Activated T-cell treated with anti-CD3 and anti-CD28 coated beads, Interleukin-2, amount 50 U/mL, for 4 hours (primary cell): ENCODE measurements at regions not wholly inside any gene's neighbourhood (a gene's known extent, or its start where the extent isn't known, plus 50 kb on each side); places are given as distances from the start of the nearest gene placed in this dataset.

Experiments used
- ATAC-seq, 2 donors: fragments of 200-7000 bp; cut with Tn5 transposase; one replicate each; pipeline ENCODE4 v1.10.0; 2021
- DNase-seq: peaks from one replicate; pipeline ENCODE4 v3.0.0-alpha.2; 2020
- H3K27me3 Mint-ChIP-seq: one replicate; pipeline ENCODE4 v1.8.0; 2021; ENCODE audit warnings: low read depth, mixed read lengths
- H3K36me3 Mint-ChIP-seq: one replicate; pipeline ENCODE4 v1.8.0; 2022; ENCODE audit warnings: mixed read lengths; ENCODE audit not compliant: insufficient read depth
- H3K4me1 Mint-ChIP-seq: one replicate; pipeline ENCODE4 v1.8.0; 2021; ENCODE audit warnings: low read depth, mixed read lengths
- H3K4me3 Mint-ChIP-seq: one replicate; pipeline ENCODE4 v1.8.0; 2021; ENCODE audit warnings: mild to moderate bottlenecking, moderate library complexity, mixed read lengths
- H3K9me3 Mint-ChIP-seq: one replicate; pipeline ENCODE4 v1.8.0; 2021; ENCODE audit warnings: mixed read lengths

- no peak for DNase-seq
- no peaks in the 10 kb centered on the region for H3K4me1 Mint-ChIP-seq
- H3K4me3 Mint-ChIP-seq, result no peak overlapping the region
- no peaks in the 10 kb centered on the region for H3K9me3 Mint-ChIP-seq
- no peaks in the 10 kb centered on the region for H3K36me3 Mint-ChIP-seq
- ATAC-seq, result no peak
- H3K27me3 Mint-ChIP-seq, result no peaks in the 10 kb centered on the region
Observed at GRCh38 chr1:222278501-222278900, 269.4 kb downstream of the HHIPL2 start.

GRCh38 chr1:222275729-222276465 is 272.0 kb downstream of the HHIPL2 start:
- ATAC-seq (no peak), DNase-seq (no peak)
- no peaks in the 10 kb centered on the region for H3K9me3 Mint-ChIP-seq
- H3K4me1 Mint-ChIP-seq, result no peaks in the 10 kb centered on the region
- no peaks in the 10 kb centered on the region for H3K36me3 Mint-ChIP-seq
- H3K27me3 Mint-ChIP-seq, result no peaks in the 10 kb centered on the region
- no peak overlapping the region for H3K4me3 Mint-ChIP-seq

GRCh38 chr1:222275001-222275728 is 272.7 kb downstream of the HHIPL2 start:
- ATAC-seq, result no peak
- H3K36me3 Mint-ChIP-seq, result no peaks in the 10 kb centered on the region
- H3K9me3 Mint-ChIP-seq, result no peaks in the 10 kb centered on the region
- no peaks in the 10 kb centered on the region for H3K27me3 Mint-ChIP-seq
- H3K4me3 Mint-ChIP-seq, result no peak overlapping the region
- no peaks in the 10 kb centered on the region for H3K4me1 Mint-ChIP-seq
- DNase-seq, result no peak

- H3K4me3 Mint-ChIP-seq, result no peak overlapping the region
- no peaks in the 10 kb centered on the region for H3K9me3 Mint-ChIP-seq
- peaks cover 2% of the 10 kb centered on the region for H3K27me3 Mint-ChIP-seq
- ATAC-seq (no peak), DNase-seq (no peak)
- H3K4me1 Mint-ChIP-seq, result peaks cover 3% of the 10 kb centered on the region
- H3K36me3 Mint-ChIP-seq, result no peaks in the 10 kb centered on the region
Observed at GRCh38 chr1:222266223-222267196, 281.4 kb downstream of the HHIPL2 start.

- no peak for DNase-seq
- Mint-ChIP-seq H3K4me3 (no peak overlapping the region), H3K4me1 (peaks cover 3% of the 10 kb centered on the region), H3K27me3 (peaks cover 2% of the 10 kb centered on the region), H3K36me3 (no peaks in the 10 kb centered on the region), H3K9me3 (no peaks in the 10 kb centered on the region)
- ATAC-seq, result peak; percentile 65 to 79
Observed at GRCh38 chr1:222263791-222264190, 284.1 kb downstream of the HHIPL2 start.

- no peak for ATAC-seq
- H3K27me3 Mint-ChIP-seq, result peaks cover 4% of the 10 kb centered on the region
- DNase-seq, result no peak
- H3K4me1 Mint-ChIP-seq, result no peaks in the 10 kb centered on the region
- H3K36me3 Mint-ChIP-seq, result no peaks in the 10 kb centered on the region
- H3K4me3 Mint-ChIP-seq, result no peak overlapping the region
- no peaks in the 10 kb centered on the region for H3K9me3 Mint-ChIP-seq
Observed at GRCh38 chr1:222257027-222257426, 290.9 kb downstream of the HHIPL2 start.

GRCh38 chr1:222256058-222256457 is 291.8 kb downstream of the HHIPL2 start:
- Mint-ChIP-seq H3K27me3 (peaks cover 4% of the 10 kb centered on the region), H3K4me1 (no peaks in the 10 kb centered on the region), H3K9me3 (peaks cover 4% of the 10 kb centered on the region), H3K4me3 (no peak overlapping the region), H3K36me3 (no peaks in the 10 kb centered on the region)
- DNase-seq (no peak), ATAC-seq (no peak)

- no peak overlapping the region for H3K4me3 Mint-ChIP-seq
- DNase-seq (no peak), ATAC-seq (no peak)
- H3K36me3 Mint-ChIP-seq, result no peaks in the 10 kb centered on the region
- peaks cover 4% of the 10 kb centered on the region for H3K27me3 Mint-ChIP-seq
- H3K9me3 Mint-ChIP-seq, result peaks cover 4% of the 10 kb centered on the region
- H3K4me1 Mint-ChIP-seq, result peaks cover 2% of the 10 kb centered on the region
Observed at GRCh38 chr1:222252788-222253187, 295.1 kb downstream of the HHIPL2 start.

- no peaks in the 10 kb centered on the region for H3K36me3 Mint-ChIP-seq
- no peak overlapping the region for H3K4me3 Mint-ChIP-seq
- no peak for DNase-seq
- ATAC-seq, result no peak
- H3K9me3 Mint-ChIP-seq, result peaks cover 4% of the 10 kb centered on the region
- H3K27me3 Mint-ChIP-seq, result peaks cover 1% of the 10 kb centered on the region
- H3K4me1 Mint-ChIP-seq, result peaks cover 3% of the 10 kb centered on the region
Observed at GRCh38 chr1:222251847-222252246, 296.1 kb downstream of the HHIPL2 start.

GRCh38 chr1:222250376-222250775 is 297.5 kb downstream of the HHIPL2 start:
- Mint-ChIP-seq H3K4me3 (no peak overlapping the region), H3K4me1 (peaks cover 3% of the 10 kb centered on the region), H3K27me3 (no peaks in the 10 kb centered on the region), H3K9me3 (peaks cover 4% of the 10 kb centered on the region), H3K36me3 (no peaks in the 10 kb centered on the region)
- DNase-seq (no peak), ATAC-seq (no peak)

GRCh38 chr1:222247811-222248310 is 300.0 kb downstream of the HHIPL2 start:
- H3K4me1 Mint-ChIP-seq, result peaks cover 3% of the 10 kb centered on the region
- H3K27me3 Mint-ChIP-seq, result no peaks in the 10 kb centered on the region
- DNase-seq (no peak), ATAC-seq (no peak)
- H3K36me3 Mint-ChIP-seq, result no peaks in the 10 kb centered on the region
- no peak overlapping the region for H3K4me3 Mint-ChIP-seq
- peaks cover 4% of the 10 kb centered on the region for H3K9me3 Mint-ChIP-seq

- peaks cover 4% of the 10 kb centered on the region for H3K9me3 Mint-ChIP-seq
- H3K27me3 Mint-ChIP-seq, result no peaks in the 10 kb centered on the region
- no peak for ATAC-seq
- no peak for DNase-seq
- H3K4me1 Mint-ChIP-seq, result peaks cover 3% of the 10 kb centered on the region
- H3K4me3 Mint-ChIP-seq, result no peak overlapping the region
- H3K36me3 Mint-ChIP-seq, result no peaks in the 10 kb centered on the region
Observed at GRCh38 chr1:222247081-222247480, 300.8 kb downstream of the HHIPL2 start.

GRCh38 chr1:222243902-222244301 is 304.0 kb downstream of the HHIPL2 start:
- ATAC-seq (no peak), DNase-seq (no peak)
- peaks cover 3% of the 10 kb centered on the region for H3K4me1 Mint-ChIP-seq
- H3K27me3 Mint-ChIP-seq, result no peaks in the 10 kb centered on the region
- no peaks in the 10 kb centered on the region for H3K36me3 Mint-ChIP-seq
- no peak overlapping the region for H3K4me3 Mint-ChIP-seq
- no peaks in the 10 kb centered on the region for H3K9me3 Mint-ChIP-seq

GRCh38 chr1:222242492-222242891 is 305.4 kb downstream of the HHIPL2 start:
- H3K36me3 Mint-ChIP-seq, result no peaks in the 10 kb centered on the region
- H3K27me3 Mint-ChIP-seq, result no peaks in the 10 kb centered on the region
- DNase-seq, result no peak
- ATAC-seq, result no peak
- peaks cover 1% of the 10 kb centered on the region for H3K4me1 Mint-ChIP-seq
- no peak overlapping the region for H3K4me3 Mint-ChIP-seq
- H3K9me3 Mint-ChIP-seq, result no peaks in the 10 kb centered on the region
